Endothelial cell of umbilical vein (primary cell): ENCODE measurements at regions not wholly inside any gene's neighbourhood (a gene's known extent, or its start where the extent isn't known, plus 50 kb on each side); places are given as distances from the start of the nearest gene placed in this dataset.

Experiments
- BruUV-seq: library from RNA; stranded (reverse); fragments of 400-500 nt; replicated peaks from 2 replicates; lab custom pipeline; 2021; lab: Mats Ljungman, UMichigan
- CTCF ChIA-PET: fragments of 300-600, 350-600 bp; sonication (Branson Sonifier 250); formaldehyde crosslinking; loops from one replicate; lab custom pipeline; 2021; ENCODE audit warnings: antibody characterized with exemption, inconsistent platforms; lab: Charles Lee
- POLR2A ChIA-PET: fragments of 300-600, 350-600 bp; sonication (Branson Sonifier 250); formaldehyde crosslinking; loops from one replicate; lab custom pipeline; 2021; ENCODE audit warnings: antibody characterized with exemption, inconsistent platforms; lab: Charles Lee
- DNase-seq: peaks from one replicate; pipeline ENCODE4 v3.0.0-alpha.2; 2011; ENCODE audit warnings: low read depth, low spot score
- FAIRE-seq: peaks from 2 replicates; lab custom pipeline; 2011; peaks lifted over from hg19 to GRCh38; lab: Jason Lieb, UNC
- H2AFZ ChIP-seq: 2 replicates; pipeline ENCODE4 v1.6.0; 2012; ENCODE audit warnings: low read depth, low read length, control low read depth, inconsistent platforms
- H3K27ac ChIP-seq: 2 replicates; pipeline ENCODE4 v1.5.1; 2011; ENCODE audit warnings: low read depth, mild to moderate bottlenecking, control low read depth, low read length, moderate library complexity; ENCODE audit not compliant: insufficient read depth
- H3K27me3 ChIP-seq, 2 experiments: 2 replicates each; pipeline versions ENCODE4 v1.6.0 to v1.6.1; 2011; ENCODE audit warnings: low read length in 2 of 2, mixed read lengths in 1 of 2; ENCODE audit not compliant: control insufficient read depth in 2 of 2, insufficient read depth in 2 of 2
- H3K36me3 ChIP-seq, 2 experiments: 2 replicates in 1 of 2; 3 replicates in 1 of 2; pipeline ENCODE4 v1.5.1; 2011; ENCODE audit warnings: low read length in 2 of 2, mild to moderate bottlenecking in 1 of 2, moderate library complexity in 1 of 2; ENCODE audit not compliant: control insufficient read depth in 2 of 2, insufficient read depth in 2 of 2; ENCODE audit errors: extremely low read depth in 1 of 2
- H3K4me1 ChIP-seq: 3 replicates; pipeline ENCODE4 v1.5.1; 2011; ENCODE audit warnings: mild to moderate bottlenecking, low read length; ENCODE audit not compliant: control insufficient read depth, insufficient read depth; ENCODE audit errors: extremely low read depth
- H3K4me2 ChIP-seq: 2 replicates; pipeline ENCODE4 v1.6.1; 2011; ENCODE audit warnings: low read length, control low read depth, mixed read lengths; ENCODE audit not compliant: insufficient read depth
- H3K4me3 ChIP-seq, 3 experiments: fragments of 200-600 bp in 1 of 3; sonication (generic), shearing (Covaris generic) in 1 of 3; replicated peaks in 1 of 3; 2 replicates each; pipeline ENCODE4 v1.5.1; 2011 to 2016; ENCODE audit warnings: control low read depth in 3 of 3, low read length in 3 of 3, mild to moderate bottlenecking in 2 of 3, inconsistent platforms in 1 of 3, low read depth in 1 of 3, moderate library complexity in 1 of 3; ENCODE audit not compliant: insufficient read depth in 1 of 3
- H3K79me2 ChIP-seq: 2 replicates; pipeline ENCODE4 v1.6.0; 2012; ENCODE audit warnings: low read length, inconsistent platforms; ENCODE audit not compliant: control insufficient read depth, insufficient read depth
- H3K9ac ChIP-seq: replicated peaks from 2 replicates; pipeline ENCODE3; 2011; ENCODE audit warnings: low read length, control low read depth; ENCODE audit not compliant: insufficient read depth; ENCODE audit errors: extremely low read depth
- H3K9me1 ChIP-seq: replicated peaks from 3 replicates; pipeline ENCODE4 v1.6.0; 2011; ENCODE audit warnings: mild to moderate bottlenecking, low read length; ENCODE audit not compliant: control insufficient read depth, insufficient read depth; ENCODE audit errors: extremely low read depth
- H3K9me3 ChIP-seq: replicated peaks from 2 replicates; pipeline ENCODE4 v1.5.1; 2012; ENCODE audit warnings: low read length, inconsistent platforms; ENCODE audit not compliant: control insufficient read depth, insufficient read depth
- H4K20me1 ChIP-seq: replicated peaks from 2 replicates; pipeline ENCODE3; 2011; ENCODE audit warnings: mild to moderate bottlenecking, low read length; ENCODE audit not compliant: control insufficient read depth, insufficient read depth; ENCODE audit errors: extremely low read depth
- CTCF ChIP-seq, 2 donors: IDR thresholded peaks; 1 replicate in 1 of 2; 2 replicates in 1 of 2; pipeline ENCODE4 v1.5.1; 2011; ENCODE audit warnings: low read length in 2 of 2, mild to moderate bottlenecking in 2 of 2, moderate library complexity in 2 of 2, control low read depth in 1 of 2, inconsistent platforms in 1 of 2, low read depth in 1 of 2; ENCODE audit not compliant: insufficient read depth in 1 of 2; ENCODE audit errors: extremely low read depth in 1 of 2
- EZH2 ChIP-seq: IDR thresholded peaks from 2 replicates; pipeline ENCODE4 v1.6.1; 2012; ENCODE audit warnings: borderline replicate concordance, low read depth, mild to moderate bottlenecking, moderate library complexity, low read length, inconsistent platforms; ENCODE audit not compliant: severe bottlenecking
- FOS ChIP-seq: IDR thresholded peaks from 2 replicates; pipeline ENCODE4 v1.6.1; 2011; ENCODE audit warnings: mild to moderate bottlenecking, low read length, moderate library complexity, borderline replicate concordance; ENCODE audit not compliant: insufficient read depth
- GATA2 ChIP-seq: IDR thresholded peaks from 2 replicates; pipeline ENCODE4 v1.7.0; 2011; ENCODE audit warnings: low read depth, mild to moderate bottlenecking, moderate library complexity, mixed read lengths, low read length; ENCODE audit not compliant: insufficient read length, insufficient read depth
- JUN ChIP-seq: IDR thresholded peaks from 2 replicates; pipeline ENCODE4 v1.6.1; 2011; ENCODE audit warnings: borderline replicate concordance, low read depth; ENCODE audit not compliant: insufficient read length, insufficient read depth
- MYC ChIP-seq: IDR thresholded peaks from one replicate; pipeline ENCODE4 v1.6.1; 2011; ENCODE audit warnings: mild to moderate bottlenecking, low read depth, low read length
- POLR2A ChIP-seq: IDR thresholded peaks from 2 replicates; pipeline ENCODE4 v1.6.1; 2012; ENCODE audit warnings: low read depth, mild to moderate bottlenecking, control low read depth, low read length
- POLR2AphosphoS5 ChIP-seq: IDR thresholded peaks from 2 replicates; pipeline ENCODE4 v1.6.1; 2012; ENCODE audit warnings: low read depth, mild to moderate bottlenecking, control low read depth, low read length, moderate library complexity; ENCODE audit not compliant: insufficient read depth
- dilution Hi-C: fragments of 300-500 bp; cut with MboI; formaldehyde crosslinking; loops from one replicate; pipeline ENCODE4 v1.15.0; 2019; ENCODE audit warnings: low sequenced_read_pairs; ENCODE audit not compliant: extremely low pct_ligation_motif_present
- intact Hi-C: fragments of 100-400 bp; cut with micrococcal nuclease; formaldehyde crosslinking; loops from one replicate; pipeline ENCODE4 v1.10.0; 2022
- TF ChIP-seq, protein P1 (sequence below): IDR thresholded peaks from 2 replicates; pipeline ENCODE4 v1.6.1; 2011; ENCODE audit not compliant: insufficient read depth, insufficient read length

GRCh38 chr19:32269831-32270230, 75.6 kb upstream of the ZNF507 start:
- Histone ChIP-seq H4K20me1 (no peaks in the 10 kb centered on the region), H3K9ac (no peak overlapping the region), H3K4me3 (no peak overlapping the region), H3K4me1 (no peaks in the 10 kb centered on the region), H3K27me3 (no peaks in the 10 kb centered on the region), H3K79me2 (no peaks in the 10 kb centered on the region), H3K9me1 (no peaks in the 10 kb centered on the region), H3K9me3 (no peaks in the 10 kb centered on the region), H2AFZ (no peak overlapping the region), H3K36me3 (no peaks in the 10 kb centered on the region), H3K27ac (no peak overlapping the region), H3K4me2 (no peak overlapping the region)
- intact Hi-C loops (no loop called here), dilution Hi-C loops (no loop called here)
- ChIA-PET POLR2A (no interaction called here), CTCF (no interaction called here)
- no peak for FAIRE-seq
- no TSS peak for BruUV-seq
- no peak for DNase-seq
- TF ChIP-seq POLR2AphosphoS5 (no peak), EZH2 (no peak), POLR2A (no peak), GATA2 (no peak), FOS (no peak), JUN (no peak), CTCF (IDR thresholded peaks at IDR 0.05; ENCODE audit: extremely low read depth in 1 of 2, insufficient read depth in 1 of 2, low read depth in 1 of 2, low read length in 2 of 2) (no peak), MYC (no peak)
- TF ChIP-seq, protein P1, sequence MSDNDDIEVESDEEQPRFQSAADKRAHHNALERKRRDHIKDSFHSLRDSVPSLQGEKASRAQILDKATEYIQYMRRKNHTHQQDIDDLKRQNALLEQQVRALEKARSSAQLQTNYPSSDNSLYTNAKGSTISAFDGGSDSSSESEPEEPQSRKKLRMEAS: no peak
